GM12878 (cell line): ENCODE measurements at regions not wholly inside any gene's neighbourhood (a gene's known extent, or its start where the extent isn't known, plus 50 kb on each side); places are given as distances from the start of the nearest gene placed in this dataset.

Source experiments
- CBX5 ChIP-seq: sonication (generic); IDR thresholded peaks from 2 replicates; pipeline ENCODE4 v1.6.1; 2016; ENCODE audit warnings: low read depth, moderate library complexity, mild to moderate bottlenecking, inconsistent platforms
- CTCF ChIP-seq, 3 experiments: IDR thresholded peaks in 2 of 3; conservative IDR thresholded peaks in 1 of 3; 2 replicates each; pipeline ENCODE4 v1.5.1; 2011; ENCODE audit warnings: low read depth in 3 of 3, low read length in 3 of 3, mild to moderate bottlenecking in 3 of 3, control low read depth in 2 of 3, moderate library complexity in 2 of 3, inconsistent platforms in 1 of 3, mixed read lengths in 1 of 3; ENCODE audit not compliant: control insufficient read depth in 2 of 3, insufficient read depth in 1 of 3; ENCODE audit errors: extremely low read depth in 1 of 3
- GATAD2B ChIP-seq: fragments of 450-650 bp; conservative IDR thresholded peaks from 2 replicates; pipeline ENCODE4 v1.6.1; 2017; ENCODE audit warnings: low read depth, mild to moderate bottlenecking, moderate library complexity
- MYC ChIP-seq: IDR thresholded peaks from 2 replicates; pipeline ENCODE4 v1.6.1; 2011; ENCODE audit warnings: mild to moderate bottlenecking, low read length, moderate library complexity, inconsistent platforms; ENCODE audit not compliant: insufficient read depth, insufficient replicate concordance, insufficient read length, severe bottlenecking
- NFYA ChIP-seq: IDR thresholded peaks from 2 replicates; pipeline ENCODE4 v1.6.1; 2011; ENCODE audit warnings: low read depth, mild to moderate bottlenecking, low read length, improper control_type of control experiment, borderline replicate concordance
- NRF1 ChIP-seq: conservative IDR thresholded peaks from 2 replicates; pipeline ENCODE4 v1.6.1; 2011; ENCODE audit warnings: mild to moderate bottlenecking, low read depth, low read length, improper control_type of control experiment
- POLR2A ChIP-seq: IDR thresholded peaks from 2 replicates; pipeline ENCODE4 v1.6.1; 2011; ENCODE audit warnings: low read depth, mild to moderate bottlenecking, low read length
- REST ChIP-seq: IDR thresholded peaks from 2 replicates; pipeline ENCODE4 v1.6.1; 2012; ENCODE audit warnings: mild to moderate bottlenecking, low read depth, low read length
- TAF1 ChIP-seq: IDR thresholded peaks from 2 replicates; pipeline ENCODE4 v1.6.1; 2011; ENCODE audit warnings: mild to moderate bottlenecking, low read depth, low read length, borderline replicate concordance
- ZBTB33 ChIP-seq: fragments of 450-650 bp; IDR thresholded peaks from 2 replicates; pipeline ENCODE4 v1.6.1; 2017; ENCODE audit warnings: mild to moderate bottlenecking

- TF ChIP-seq GATAD2B (no peak), MYC (no peak), POLR2A (no peak), TAF1 (no peak), NRF1 (no peak), REST (no peak), CTCF (IDR thresholded peaks at IDR 0.05 in 2 of 3, conservative IDR thresholded peaks at IDR 0.05 in 1 of 3; ENCODE audit: control insufficient read depth in 2 of 3, extremely low read depth in 1 of 3, insufficient read depth in 1 of 3, low read depth in 3 of 3, low read length in 3 of 3) (no peak), ZBTB33 (no peak), NFYA (no peak), CBX5 (no peak)
Measured at GRCh38 chr9:82161876-82162275, 173.3 kb downstream of the SPATA31D1 start.
